GM03348 (cell line): ENCODE measurements at regions not wholly inside any gene's neighbourhood (a gene's known extent, or its start where the extent isn't known, plus 50 kb on each side); places are given as distances from the start of the nearest gene placed in this dataset.
"Not testable (repeated sequence)": the region's sequence is repeated elsewhere in the genome, so short reads cannot be mapped to it uniquely, and the experiment has no call there.

Experiments used
- DNase-seq: peaks from one replicate; pipeline ENCODE4 v3.0.0; 2012; ENCODE audit warnings: low spot score

- DNase-seq, result not testable (repeated sequence)
Measured at GRCh38 chr14:23898359-23898758, 55.2 kb upstream of the DHRS4 start.

GRCh38 chr14:23899788-23900187 lies 53.8 kb upstream of the DHRS4 start:
- DNase-seq, result no peak

- no peak for DNase-seq
Measured at GRCh38 chr14:23903442-23903841, 50.1 kb upstream of the DHRS4 start.
